ENCODE measurements at regions not wholly inside any gene's neighbourhood (a gene's known extent, or its start where the extent isn't known, plus 50 kb on each side); places are given as distances from the start of the nearest gene placed in this dataset.
A peak's percentile ranks its signal among the peaks of the same experiment; 100 is the strongest.

DNA sequence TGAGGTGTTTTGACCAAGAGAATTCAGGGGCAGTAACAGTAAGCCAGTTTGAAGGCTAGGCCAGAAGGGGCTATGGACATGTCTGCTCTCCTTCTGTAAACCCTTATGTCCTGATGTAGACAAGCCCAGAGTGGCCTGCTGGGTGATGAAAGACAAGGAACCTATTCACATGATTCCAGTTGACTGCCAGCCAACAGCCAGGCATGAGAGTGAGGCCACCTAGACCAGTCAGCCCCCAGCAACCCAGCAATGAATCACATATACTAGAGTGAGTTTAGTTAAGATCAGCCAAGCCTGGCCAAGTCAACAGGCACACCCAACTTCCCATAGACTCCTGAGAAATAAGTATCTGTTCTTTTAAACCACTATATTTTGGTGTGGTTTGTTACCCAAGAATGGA, 1889.7 kb upstream of the CELF4 start:
- no peaks in the 10 kb centered on the region for H3K9me1 ChIP-seq (replicated peaks; ENCODE audit: control insufficient read depth, extremely low read depth, insufficient read depth, low read length)

DNA sequence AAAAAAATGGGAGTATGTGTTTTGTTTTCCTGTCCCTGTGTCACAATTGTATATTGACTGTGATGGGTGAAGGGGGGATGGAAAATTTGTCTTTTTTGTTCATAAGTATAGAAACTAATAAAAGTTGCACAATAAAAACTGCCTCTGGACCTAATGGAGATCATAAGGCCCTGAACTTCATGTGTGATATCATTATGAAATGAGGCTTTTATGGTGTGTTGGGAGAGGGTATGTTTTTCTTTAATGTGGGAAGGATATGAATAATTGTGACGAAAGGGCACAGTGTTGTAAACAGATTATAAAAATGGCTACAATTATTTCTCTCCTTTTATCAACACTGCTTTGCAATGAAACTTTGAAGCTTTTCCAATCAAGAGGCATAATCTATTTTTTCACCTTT, 1889.3 kb upstream of the CELF4 start:
- no peaks in the 10 kb centered on the region for H4K20me1 ChIP-seq (replicated peaks; ENCODE audit: control insufficient read depth, extremely low read depth, insufficient read depth, low read length)
- TF ChIP-seq POLR2AphosphoS5 (IDR thresholded peaks at IDR 0.05; ENCODE audit: insufficient read depth, low read depth, low read length), result no peak
- no peak for TF ChIP-seq GATA2 (IDR thresholded peaks at IDR 0.05; ENCODE audit: insufficient read depth, insufficient read length, low read depth, low read length)
- TF ChIP-seq, protein P1, sequence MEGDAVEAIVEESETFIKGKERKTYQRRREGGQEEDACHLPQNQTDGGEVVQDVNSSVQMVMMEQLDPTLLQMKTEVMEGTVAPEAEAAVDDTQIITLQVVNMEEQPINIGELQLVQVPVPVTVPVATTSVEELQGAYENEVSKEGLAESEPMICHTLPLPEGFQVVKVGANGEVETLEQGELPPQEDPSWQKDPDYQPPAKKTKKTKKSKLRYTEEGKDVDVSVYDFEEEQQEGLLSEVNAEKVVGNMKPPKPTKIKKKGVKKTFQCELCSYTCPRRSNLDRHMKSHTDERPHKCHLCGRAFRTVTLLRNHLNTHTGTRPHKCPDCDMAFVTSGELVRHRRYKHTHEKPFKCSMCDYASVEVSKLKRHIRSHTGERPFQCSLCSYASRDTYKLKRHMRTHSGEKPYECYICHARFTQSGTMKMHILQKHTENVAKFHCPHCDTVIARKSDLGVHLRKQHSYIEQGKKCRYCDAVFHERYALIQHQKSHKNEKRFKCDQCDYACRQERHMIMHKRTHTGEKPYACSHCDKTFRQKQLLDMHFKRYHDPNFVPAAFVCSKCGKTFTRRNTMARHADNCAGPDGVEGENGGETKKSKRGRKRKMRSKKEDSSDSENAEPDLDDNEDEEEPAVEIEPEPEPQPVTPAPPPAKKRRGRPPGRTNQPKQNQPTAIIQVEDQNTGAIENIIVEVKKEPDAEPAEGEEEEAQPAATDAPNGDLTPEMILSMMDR (IDR thresholded peaks at IDR 0.05; ENCODE audit: extremely low read depth in 1 of 2, insufficient read depth in 1 of 2, low read depth in 1 of 2, low read length in 2 of 2), result no peak
- TF ChIP-seq EZH2 (IDR thresholded peaks at IDR 0.05; ENCODE audit: borderline replicate concordance, low read depth, low read length, severe bottlenecking), result no peak
- TF ChIP-seq, protein P2, sequence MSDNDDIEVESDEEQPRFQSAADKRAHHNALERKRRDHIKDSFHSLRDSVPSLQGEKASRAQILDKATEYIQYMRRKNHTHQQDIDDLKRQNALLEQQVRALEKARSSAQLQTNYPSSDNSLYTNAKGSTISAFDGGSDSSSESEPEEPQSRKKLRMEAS (IDR thresholded peaks at IDR 0.05; ENCODE audit: insufficient read depth, insufficient read length), result no peak
- TF ChIP-seq MYC (IDR thresholded peaks at IDR 0.05; ENCODE audit: low read depth, low read length), result no peak
- TF ChIP-seq FOS (IDR thresholded peaks at IDR 0.05; ENCODE audit: borderline replicate concordance, insufficient read depth, low read length), result no peak
- TF ChIP-seq JUN (IDR thresholded peaks at IDR 0.05; ENCODE audit: borderline replicate concordance, insufficient read depth, insufficient read length, low read depth), result no peak
- no peak for TF ChIP-seq POLR2A (IDR thresholded peaks at IDR 0.05; ENCODE audit: low read depth, low read length)
- dilution Hi-C loops (cut with MboI; ENCODE audit: extremely low pct_ligation_motif_present, low sequenced_read_pairs), result no loop called here
- no peak overlapping the region for H3K4me3 ChIP-seq (replicated peaks in 1 of 3; ENCODE audit: insufficient read depth in 1 of 3, low read depth in 1 of 3, low read length in 3 of 3)
- no peaks in the 10 kb centered on the region for H3K9me1 ChIP-seq (replicated peaks; ENCODE audit: control insufficient read depth, extremely low read depth, insufficient read depth, low read length)
- H3K36me3 ChIP-seq (ENCODE audit: control insufficient read depth in 2 of 2, extremely low read depth in 1 of 2, insufficient read depth in 2 of 2, low read length in 2 of 2), result no peaks in the 10 kb centered on the region
- peak; percentile 80 for DNase-seq (ENCODE audit: low read depth, low spot score)
- peak overlapping the region; percentile 87 for H3K4me2 ChIP-seq (ENCODE audit: insufficient read depth, low read length)
- FAIRE-seq, result no peak
- peaks cover 39% of the 10 kb centered on the region for H3K4me1 ChIP-seq (ENCODE audit: control insufficient read depth, extremely low read depth, insufficient read depth, low read length)
- H3K79me2 ChIP-seq (ENCODE audit: control insufficient read depth, insufficient read depth, low read length), result no peaks in the 10 kb centered on the region
- no peaks in the 10 kb centered on the region for H3K27me3 ChIP-seq (ENCODE audit: control insufficient read depth in 2 of 2, insufficient read depth in 2 of 2, low read length in 2 of 2)
- H2AFZ ChIP-seq (ENCODE audit: low read depth, low read length), result peak overlapping the region; percentile 74
- no TSS peak for BruUV-seq (replicated peaks)
- no peaks in the 10 kb centered on the region for H3K9me3 ChIP-seq (replicated peaks; ENCODE audit: control insufficient read depth, insufficient read depth, low read length)
- peak overlapping the region; percentile 39 for H3K9ac ChIP-seq (replicated peaks; ENCODE audit: extremely low read depth, insufficient read depth, low read length)
- H3K27ac ChIP-seq (ENCODE audit: insufficient read depth, low read depth, low read length), result peak overlapping the region; percentile 89
- ChIA-PET CTCF (interaction anchor here (1.4 kb wide), 1 partner anchor 10 kb away, joined by 4 read pairs; no protein-coding TSS in a partner anchor), POLR2A (no interaction called here)
- intact Hi-C loops (cut with micrococcal nuclease), result loop anchor here (1.0 kb wide), 1 partner anchor 7 kb away; no protein-coding TSS in a partner anchor

More for the DNA sequence above, 1889.7 kb upstream of the CELF4 start:
- peak overlapping the region; percentile 39 for H3K9ac ChIP-seq (replicated peaks; ENCODE audit: extremely low read depth, insufficient read depth, low read length)
- H3K27me3 ChIP-seq (ENCODE audit: control insufficient read depth in 2 of 2, insufficient read depth in 2 of 2, low read length in 2 of 2), result no peaks in the 10 kb centered on the region
- peaks cover 39% of the 10 kb centered on the region for H3K4me1 ChIP-seq (ENCODE audit: control insufficient read depth, extremely low read depth, insufficient read depth, low read length)
- H3K27ac ChIP-seq (ENCODE audit: insufficient read depth, low read depth, low read length), result peak overlapping the region; percentile 89
- DNase-seq (ENCODE audit: low read depth, low spot score), result peak; percentile 91
- peak overlapping the region; percentile 87 for H3K4me2 ChIP-seq (ENCODE audit: insufficient read depth, low read length)
- CTCF ChIA-PET, result no interaction called here
- peak; percentile 66 for FAIRE-seq
- no peaks in the 10 kb centered on the region for H3K36me3 ChIP-seq (ENCODE audit: control insufficient read depth in 2 of 2, extremely low read depth in 1 of 2, insufficient read depth in 2 of 2, low read length in 2 of 2)
- dilution Hi-C loops (cut with MboI; ENCODE audit: extremely low pct_ligation_motif_present, low sequenced_read_pairs) (no loop called here), intact Hi-C loops (cut with micrococcal nuclease) (no loop called here)
- BruUV-seq (replicated peaks), result TSS peak; percentile 78
- H2AFZ ChIP-seq (ENCODE audit: low read depth, low read length), result peak overlapping the region; percentile 74
- TF ChIP-seq JUN (IDR thresholded peaks at IDR 0.05; ENCODE audit: borderline replicate concordance, insufficient read depth, insufficient read length, low read depth), result no peak
- peak; percentile 24 for TF ChIP-seq FOS (IDR thresholded peaks at IDR 0.05; ENCODE audit: borderline replicate concordance, insufficient read depth, low read length)
- POLR2A ChIA-PET, result no interaction called here
- H3K9me3 ChIP-seq (replicated peaks; ENCODE audit: control insufficient read depth, insufficient read depth, low read length), result no peaks in the 10 kb centered on the region
- H3K4me3 ChIP-seq (replicated peaks in 1 of 3; ENCODE audit: insufficient read depth in 1 of 3, low read depth in 1 of 3, low read length in 3 of 3), result no peak overlapping the region
- H3K79me2 ChIP-seq (ENCODE audit: control insufficient read depth, insufficient read depth, low read length), result no peaks in the 10 kb centered on the region
- no peaks in the 10 kb centered on the region for H4K20me1 ChIP-seq (replicated peaks; ENCODE audit: control insufficient read depth, extremely low read depth, insufficient read depth, low read length)

Measured in endothelial cell of umbilical vein (primary cell).